ENCODE measurements at regions not wholly inside any gene's neighbourhood (a gene's known extent, or its start where the extent isn't known, plus 50 kb on each side); places are given as distances from the start of the nearest gene placed in this dataset.
"Not testable (repeated sequence)": the region's sequence is repeated elsewhere in the genome, so short reads cannot be mapped to it uniquely, and the experiment has no call there.

- no peak for DNase-seq
Observed at GRCh38 chr2:4962419-4962818, 729.8 kb upstream of the SOX11 start.

GRCh38 chr2:4963106-4963505, 729.1 kb upstream of the SOX11 start:
- no peak for DNase-seq

GRCh38 chr2:4964001-4964540, 728.1 kb upstream of the SOX11 start:
- DNase-seq = no peak

GRCh38 chr2:4964579-4964978, 727.6 kb upstream of the SOX11 start:
- DNase-seq = no peak

- no peak for DNase-seq
Observed at GRCh38 chr2:4965556-4966320, 726.4 kb upstream of the SOX11 start.

GRCh38 chr2:4967206-4967605, 725.0 kb upstream of the SOX11 start:
- DNase-seq = no peak

GRCh38 chr2:4972472-4972871, 719.7 kb upstream of the SOX11 start:
- DNase-seq = no peak

GRCh38 chr2:4973354-4973753, 718.8 kb upstream of the SOX11 start:
- DNase-seq = no peak

- DNase-seq = no peak
Observed at GRCh38 chr2:4973973-4974372, 718.2 kb upstream of the SOX11 start.

GRCh38 chr2:4976407-4976806, 715.8 kb upstream of the SOX11 start:
- DNase-seq = no peak

GRCh38 chr2:4979111-4979510, 713.1 kb upstream of the SOX11 start:
- DNase-seq = no peak

- DNase-seq = no peak
Observed at GRCh38 chr2:4980995-4981394, 711.2 kb upstream of the SOX11 start.

- DNase-seq = no peak
Observed at GRCh38 chr2:4981802-4982409, 710.3 kb upstream of the SOX11 start.

- not testable (repeated sequence) for DNase-seq
Observed at GRCh38 chr2:4988444-4988843, 703.7 kb upstream of the SOX11 start.

GRCh38 chr2:4992226-4992625, 700.0 kb upstream of the SOX11 start:
- no peak for DNase-seq

- no peak for DNase-seq
Observed at GRCh38 chr2:4995466-4995865, 696.7 kb upstream of the SOX11 start.

- no peak for DNase-seq
Observed at GRCh38 chr2:5007596-5007995, 684.6 kb upstream of the SOX11 start.

GRCh38 chr2:5019324-5019723, 672.9 kb upstream of the SOX11 start:
- DNase-seq = no peak

- DNase-seq = no peak
Observed at GRCh38 chr2:5020116-5020875, 671.9 kb upstream of the SOX11 start.

- DNase-seq = no peak
Observed at GRCh38 chr2:5021136-5021535, 671.0 kb upstream of the SOX11 start.

GRCh38 chr2:5022061-5022460, 670.1 kb upstream of the SOX11 start:
- DNase-seq = no peak

GRCh38 chr2:5022708-5023635, 669.2 kb upstream of the SOX11 start:
- not testable (repeated sequence) for DNase-seq

All from SIG-M5 (cell line).